Mesodermal cell (in vitro differentiated cells): ENCODE measurements at regions not wholly inside any gene's neighbourhood (a gene's known extent, or its start where the extent isn't known, plus 50 kb on each side); places are given as distances from the start of the nearest gene placed in this dataset.
"Not testable (repeated sequence)": the region's sequence is repeated elsewhere in the genome, so short reads cannot be mapped to it uniquely, and the experiment has no call there.

Source experiments
- H3K27ac ChIP-seq: 2 replicates; pipeline ENCODE4 v1.7.0; 2013; ENCODE audit warnings: mild to moderate bottlenecking, low read depth, low read length, moderate library complexity; ENCODE audit not compliant: severe bottlenecking
- H3K36me3 ChIP-seq: 2 replicates; pipeline ENCODE4 v1.7.1; 2013; ENCODE audit warnings: mild to moderate bottlenecking, low read length, moderate library complexity; ENCODE audit not compliant: control insufficient read depth, insufficient read depth
- H3K4me1 ChIP-seq: one replicate; pipeline ENCODE4 v1.7.1; 2013; ENCODE audit warnings: mild to moderate bottlenecking, low read length; ENCODE audit not compliant: insufficient read depth, control insufficient read depth, poor library complexity, severe bottlenecking
- H3K4me3 ChIP-seq: 2 replicates; pipeline ENCODE4 v1.7.0; 2013; ENCODE audit warnings: low read length, control low read depth, mild to moderate bottlenecking; ENCODE audit not compliant: insufficient read depth, poor library complexity, severe bottlenecking; ENCODE audit errors: extremely low read depth
- H3K9me3 ChIP-seq: 2 replicates; pipeline ENCODE4 v1.7.1; 2013; ENCODE audit warnings: mild to moderate bottlenecking, low read length, moderate library complexity; ENCODE audit not compliant: control insufficient read depth
- WGBS, 2 experiments: methylation state at CpG; one replicate each; pipeline ENCODE4 v1.1.5; 2013; ENCODE audit warnings: missing lambda C conversion rate in 2 of 2; ENCODE audit not compliant: insufficient coverage in 2 of 2; 5-methylcytosine and 5-hydroxymethylcytosine counted together

- Histone ChIP-seq H3K9me3 (no peaks in the 10 kb centered on the region), H3K27ac (no peak overlapping the region), H3K4me3 (no peak overlapping the region), H3K4me1 (peaks cover 6% of the 10 kb centered on the region), H3K36me3 (no peaks in the 10 kb centered on the region)
- 60 to 75% methylated on average over 2 of the region's 4 CpGs for whole genome bisulfite sequencing, 2 experiments
Measured at GRCh38 chr2:118374974-118375755, 286.9 kb downstream of the INSIG2 start.

GRCh38 chr2:118372886-118373830 is 284.9 kb downstream of the INSIG2 start:
- Histone ChIP-seq H3K27ac (no peak overlapping the region), H3K36me3 (no peaks in the 10 kb centered on the region), H3K9me3 (no peaks in the 10 kb centered on the region), H3K4me1 (peaks cover 6% of the 10 kb centered on the region), H3K4me3 (no peak overlapping the region)
- 44 to 60% methylated on average over 1 of the region's 6 CpGs for WGBS, 2 experiments

- peaks cover 6% of the 10 kb centered on the region for H3K4me1 ChIP-seq
- no peaks in the 10 kb centered on the region for H3K9me3 ChIP-seq
- H3K27ac ChIP-seq = no peak overlapping the region
- 10 to 16% methylated on average over 5 of the region's 6 CpGs for WGBS, 2 experiments
- no peaks in the 10 kb centered on the region for H3K36me3 ChIP-seq
- no peak overlapping the region for H3K4me3 ChIP-seq
Measured at GRCh38 chr2:118371515-118371914, 283.2 kb downstream of the INSIG2 start.

- WGBS, 2 experiments = 32 to 50% methylated on average over 1 to 6 of the region's 7 CpGs
- H3K4me3 ChIP-seq, H3K4me1 ChIP-seq, H3K27ac ChIP-seq, H3K9me3 ChIP-seq, H3K36me3 ChIP-seq: not testable (repeated sequence)
Measured at GRCh38 chr2:118369521-118369920, 281.2 kb downstream of the INSIG2 start.

- no peak overlapping the region for H3K4me3 ChIP-seq
- no peak overlapping the region for H3K27ac ChIP-seq
- H3K4me1 ChIP-seq = no peaks in the 10 kb centered on the region
- H3K36me3 ChIP-seq = no peaks in the 10 kb centered on the region
- WGBS, 2 experiments = 80% methylated on average over 1 of the region's 2 CpGs; no CpG with 5 or more reads in 1 of the 2 experiments
- H3K9me3 ChIP-seq = no peaks in the 10 kb centered on the region
Measured at GRCh38 chr2:118363604-118364003, 275.3 kb downstream of the INSIG2 start.

- H3K4me1 ChIP-seq = no peaks in the 10 kb centered on the region
- no peaks in the 10 kb centered on the region for H3K9me3 ChIP-seq
- no peak overlapping the region for H3K4me3 ChIP-seq
- no CpG with 5 or more reads among the region's 1 CpG for WGBS, 2 experiments
- no peak overlapping the region for H3K27ac ChIP-seq
- no peaks in the 10 kb centered on the region for H3K36me3 ChIP-seq
Measured at GRCh38 chr2:118356051-118356450, 267.8 kb downstream of the INSIG2 start.

- H3K36me3 ChIP-seq = no peaks in the 10 kb centered on the region
- H3K27ac ChIP-seq = no peak overlapping the region
- H3K4me1 ChIP-seq = no peaks in the 10 kb centered on the region
- H3K4me3 ChIP-seq = no peak overlapping the region
- no peaks in the 10 kb centered on the region for H3K9me3 ChIP-seq
- WGBS, 2 experiments = 63 to 71% methylated on average over 1 to 2 of the region's 2 CpGs
Measured at GRCh38 chr2:118351796-118352195, 263.5 kb downstream of the INSIG2 start.

- Histone ChIP-seq H3K4me1 (no peaks in the 10 kb centered on the region), H3K27ac (no peak overlapping the region), H3K4me3 (no peak overlapping the region), H3K36me3 (no peaks in the 10 kb centered on the region), H3K9me3 (no peaks in the 10 kb centered on the region)
- no CpG with 5 or more reads among the region's 1 CpG for WGBS, 2 experiments
Measured at GRCh38 chr2:118350621-118351020, 262.4 kb downstream of the INSIG2 start.

- Histone ChIP-seq H3K27ac (no peak overlapping the region), H3K4me1 (no peaks in the 10 kb centered on the region), H3K36me3 (no peaks in the 10 kb centered on the region), H3K4me3 (no peak overlapping the region), H3K9me3 (no peaks in the 10 kb centered on the region)
- WGBS, 2 experiments = 92% methylated on average over 2 of the region's 2 CpGs
Measured at GRCh38 chr2:118349365-118349764, 261.1 kb downstream of the INSIG2 start.

- WGBS, 2 experiments = 80 to 100% methylated on average over 1 of the region's 4 CpGs
- Histone ChIP-seq H3K36me3 (no peaks in the 10 kb centered on the region), H3K9me3 (no peaks in the 10 kb centered on the region), H3K4me3 (no peak overlapping the region), H3K27ac (no peak overlapping the region), H3K4me1 (no peaks in the 10 kb centered on the region)
Measured at GRCh38 chr2:118348380-118349034, 260.2 kb downstream of the INSIG2 start.
